ENCODE measurements at regions not wholly inside any gene's neighbourhood (a gene's known extent, or its start where the extent isn't known, plus 50 kb on each side); places are given as distances from the start of the nearest gene placed in this dataset.

- ChIA-PET POLR2A (no interaction called here), CTCF (no interaction called here)
- no peak overlapping the region for H3K27ac Mint-ChIP-seq
- H3K9me3 ChIP-seq (ENCODE audit: control insufficient read depth in 1 of 2, insufficient read depth in 1 of 2, low read length in 2 of 2): peaks cover 3 to 21% of the 10 kb centered on the region in 2 experiments
- DNase-seq: no peak
- peaks cover 6 to 18% of the 10 kb centered on the region in 2 experiments for H3K27me3 ChIP-seq (ENCODE audit: control insufficient read depth in 1 of 2, insufficient read depth in 2 of 2, low read length in 2 of 2)
- no peak overlapping the region for H3K4me3 ChIP-seq (ENCODE audit: low read length)
- no peaks in the 10 kb centered on the region for H3K36me3 Mint-ChIP-seq (ENCODE audit: low read depth)
- H3K36me3 ChIP-seq (ENCODE audit: insufficient read depth, low read length): no peaks in the 10 kb centered on the region
- peaks cover 61% of the 10 kb centered on the region for H3K27me3 Mint-ChIP-seq
- intact Hi-C loops (cut with DNase I, micrococcal nuclease): no loop called here
- H3K27ac ChIP-seq (ENCODE audit: low read depth in 1 of 2, low read length in 2 of 2): no peak overlapping the region
- H3K4me3 Mint-ChIP-seq: no peak overlapping the region
- H3K4me1 Mint-ChIP-seq (ENCODE audit: low read depth): no peaks in the 10 kb centered on the region
- TF ChIP-seq, protein P1, sequence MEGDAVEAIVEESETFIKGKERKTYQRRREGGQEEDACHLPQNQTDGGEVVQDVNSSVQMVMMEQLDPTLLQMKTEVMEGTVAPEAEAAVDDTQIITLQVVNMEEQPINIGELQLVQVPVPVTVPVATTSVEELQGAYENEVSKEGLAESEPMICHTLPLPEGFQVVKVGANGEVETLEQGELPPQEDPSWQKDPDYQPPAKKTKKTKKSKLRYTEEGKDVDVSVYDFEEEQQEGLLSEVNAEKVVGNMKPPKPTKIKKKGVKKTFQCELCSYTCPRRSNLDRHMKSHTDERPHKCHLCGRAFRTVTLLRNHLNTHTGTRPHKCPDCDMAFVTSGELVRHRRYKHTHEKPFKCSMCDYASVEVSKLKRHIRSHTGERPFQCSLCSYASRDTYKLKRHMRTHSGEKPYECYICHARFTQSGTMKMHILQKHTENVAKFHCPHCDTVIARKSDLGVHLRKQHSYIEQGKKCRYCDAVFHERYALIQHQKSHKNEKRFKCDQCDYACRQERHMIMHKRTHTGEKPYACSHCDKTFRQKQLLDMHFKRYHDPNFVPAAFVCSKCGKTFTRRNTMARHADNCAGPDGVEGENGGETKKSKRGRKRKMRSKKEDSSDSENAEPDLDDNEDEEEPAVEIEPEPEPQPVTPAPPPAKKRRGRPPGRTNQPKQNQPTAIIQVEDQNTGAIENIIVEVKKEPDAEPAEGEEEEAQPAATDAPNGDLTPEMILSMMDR (IDR thresholded peaks at IDR 0.05): no peak
- H3K9me3 Mint-ChIP-seq: peaks cover 11% of the 10 kb centered on the region
- no peak for ATAC-seq (ENCODE audit: poor library complexity)
- H3K4me1 ChIP-seq (ENCODE audit: insufficient read depth, low read length): no peaks in the 10 kb centered on the region
Measured at GRCh38 chr19:34023381-34023780, 148.9 kb upstream of the LSM14A start.

GRCh38 chr19:34033880-34034279, 138.4 kb upstream of the LSM14A start:
- H3K4me3 Mint-ChIP-seq: no peak overlapping the region
- H3K27ac Mint-ChIP-seq: no peak overlapping the region
- DNase-seq: no peak
- ChIA-PET CTCF (no interaction called here), POLR2A (no interaction called here)
- intact Hi-C loops (cut with DNase I, micrococcal nuclease): no loop called here
- Histone ChIP-seq H3K36me3 (ENCODE audit: insufficient read depth, low read length) (no peaks in the 10 kb centered on the region), H3K27me3 (ENCODE audit: control insufficient read depth in 1 of 2, insufficient read depth in 2 of 2, low read length in 2 of 2) (peaks cover 0 to 4% of the 10 kb centered on the region in 2 experiments), H3K27ac (ENCODE audit: low read depth in 1 of 2, low read length in 2 of 2) (no peak overlapping the region), H3K4me3 (ENCODE audit: low read length) (no peak overlapping the region), H3K9me3 (ENCODE audit: control insufficient read depth in 1 of 2, insufficient read depth in 1 of 2, low read length in 2 of 2) (no peaks in the 10 kb centered on the region), H3K4me1 (ENCODE audit: insufficient read depth, low read length) (no peaks in the 10 kb centered on the region)
- H3K36me3 Mint-ChIP-seq (ENCODE audit: low read depth): no peaks in the 10 kb centered on the region
- TF ChIP-seq, protein P1 (IDR thresholded peaks at IDR 0.05): no peak
- H3K4me1 Mint-ChIP-seq (ENCODE audit: low read depth): no peaks in the 10 kb centered on the region
- H3K9me3 Mint-ChIP-seq: no peaks in the 10 kb centered on the region
- no peak for ATAC-seq (ENCODE audit: poor library complexity)
- H3K27me3 Mint-ChIP-seq: peaks cover 41% of the 10 kb centered on the region

DNA sequence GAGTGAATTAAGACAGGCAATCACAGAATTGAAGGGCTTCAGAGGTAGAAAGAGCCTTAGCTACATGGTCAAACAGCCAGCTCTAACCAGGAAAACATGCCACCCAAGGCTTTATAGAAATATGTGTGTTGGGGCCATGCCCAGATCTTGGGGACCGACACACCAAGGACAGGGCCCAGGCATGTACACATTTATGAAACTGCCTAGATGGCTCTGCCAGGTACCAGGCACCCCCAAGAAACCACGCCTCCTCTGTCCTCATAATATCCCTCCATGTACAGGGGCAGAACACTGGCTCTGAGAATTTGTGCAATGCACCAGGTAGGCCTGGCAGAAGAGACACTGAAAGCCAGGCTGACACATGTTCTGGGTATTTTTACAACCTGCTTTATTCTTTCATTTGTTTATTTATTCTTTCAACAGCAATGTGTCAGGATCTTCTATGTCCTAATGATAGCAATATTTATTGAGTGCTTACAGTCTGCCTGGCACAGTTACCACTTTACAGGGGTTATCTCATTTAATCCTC, 137.9 kb upstream of the LSM14A start:
- Mint-ChIP-seq H3K4me3 (no peak overlapping the region), H3K27ac (no peak overlapping the region), H3K27me3 (peaks cover 36% of the 10 kb centered on the region), H3K36me3 (ENCODE audit: low read depth) (no peaks in the 10 kb centered on the region), H3K9me3 (no peaks in the 10 kb centered on the region), H3K4me1 (ENCODE audit: low read depth) (no peaks in the 10 kb centered on the region)
- no peak for ATAC-seq (ENCODE audit: poor library complexity)
- H3K27me3 ChIP-seq (ENCODE audit: control insufficient read depth in 1 of 2, insufficient read depth in 2 of 2, low read length in 2 of 2): peaks cover under 1 to 2% of the 10 kb centered on the region in 2 experiments
- no peak overlapping the region for H3K27ac ChIP-seq (ENCODE audit: low read depth in 1 of 2, low read length in 2 of 2)
- no peak overlapping the region for H3K4me3 ChIP-seq (ENCODE audit: low read length)
- intact Hi-C loops (cut with DNase I, micrococcal nuclease): no loop called here
- ChIA-PET CTCF (no interaction called here), POLR2A (no interaction called here)
- no peak for DNase-seq
- no peaks in the 10 kb centered on the region for H3K9me3 ChIP-seq (ENCODE audit: control insufficient read depth in 1 of 2, insufficient read depth in 1 of 2, low read length in 2 of 2)
- H3K4me1 ChIP-seq (ENCODE audit: insufficient read depth, low read length): no peaks in the 10 kb centered on the region
- no peaks in the 10 kb centered on the region for H3K36me3 ChIP-seq (ENCODE audit: insufficient read depth, low read length)
- TF ChIP-seq, protein P1 (IDR thresholded peaks at IDR 0.05): no peak

All from CD4-positive, alpha-beta T cell (primary cell).